Calu3 (cell line): ENCODE measurements at regions not wholly inside any gene's neighbourhood (a gene's known extent, or its start where the extent isn't known, plus 50 kb on each side); places are given as distances from the start of the nearest gene placed in this dataset.
A peak's percentile ranks its signal among the peaks of the same experiment; 100 is the strongest.

ENCODE experiments used
- BruUV-seq: library from RNA; stranded (reverse); fragments of 400-500 nt; replicated peaks from 2 replicates; lab custom pipeline; 2021; lab: Mats Ljungman, UMichigan
- CTCF ChIA-PET: fragments of 300-600 bp; sonication (Branson Sonifier 250); formaldehyde crosslinking; loops from one replicate; lab custom pipeline; 2022; ENCODE audit warnings: antibody characterized with exemption; lab: Charles Lee
- DNase-seq: peaks from one replicate; pipeline ENCODE4 v3.0.0; 2022
- H3K27ac Mint-ChIP-seq: one replicate; pipeline ENCODE4 v1.8.0; 2022; ENCODE audit warnings: mixed read lengths; ENCODE audit not compliant: unreplicated experiment
- H3K27me3 Mint-ChIP-seq: one replicate; pipeline ENCODE4 v1.8.0; 2022; ENCODE audit warnings: mixed read lengths; ENCODE audit not compliant: unreplicated experiment
- H3K36me3 Mint-ChIP-seq: one replicate; pipeline ENCODE4 v1.8.0; 2022; ENCODE audit warnings: mild to moderate bottlenecking, moderate library complexity, mixed read lengths; ENCODE audit not compliant: insufficient read depth, unreplicated experiment
- H3K4me1 Mint-ChIP-seq: one replicate; pipeline ENCODE4 v1.8.0; 2022; ENCODE audit warnings: mild to moderate bottlenecking, low read depth, mixed read lengths; ENCODE audit not compliant: unreplicated experiment
- H3K4me3 Mint-ChIP-seq: one replicate; pipeline ENCODE4 v1.8.0; 2022; ENCODE audit warnings: mild to moderate bottlenecking, low read depth, moderate library complexity, mixed read lengths; ENCODE audit not compliant: unreplicated experiment
- H3K9me3 Mint-ChIP-seq: one replicate; pipeline ENCODE4 v1.8.0; 2022; ENCODE audit warnings: low read depth, mixed read lengths; ENCODE audit not compliant: unreplicated experiment
- intact Hi-C: fragments of 100-400 bp; cut with micrococcal nuclease; formaldehyde crosslinking; loops from one replicate; pipeline ENCODE4 v1.10.0; 2022; ENCODE audit not compliant: unreplicated experiment
- TF ChIP-seq, protein P1 (sequence below): fragments of 200-600 bp; IDR thresholded peaks from one replicate; pipeline ENCODE4 v1.8.0; 2022; ENCODE audit warnings: antibody characterized with exemption; ENCODE audit not compliant: unreplicated experiment

DNA sequence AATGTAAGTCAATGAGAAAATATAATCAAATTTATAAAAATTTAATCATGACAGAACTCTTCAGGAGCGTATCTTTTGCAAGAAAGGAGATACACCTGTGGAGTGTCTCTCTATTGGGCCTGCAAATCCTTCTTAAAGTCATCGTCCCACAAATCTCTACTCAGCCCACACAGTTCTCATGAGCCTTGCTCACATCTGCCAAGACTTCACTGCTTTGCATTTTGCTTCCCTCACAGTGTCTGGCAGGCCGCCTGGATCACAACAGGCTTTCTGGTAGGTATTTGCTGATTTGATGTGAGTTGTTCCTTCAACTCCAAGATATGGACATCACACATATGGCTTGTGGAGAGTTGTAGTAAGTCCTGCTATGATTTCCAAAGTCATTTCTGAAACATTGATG, 183.1 kb upstream of the ARX start:
- no peak for DNase-seq
- intact Hi-C loops, result no loop called here
- CTCF ChIA-PET, result no interaction called here
- H3K36me3 Mint-ChIP-seq, result no peaks in the 10 kb centered on the region
- BruUV-seq, result no TSS peak
- H3K9me3 Mint-ChIP-seq, result no peaks in the 10 kb centered on the region
- no peak overlapping the region for H3K27ac Mint-ChIP-seq
- TF ChIP-seq, protein P1, sequence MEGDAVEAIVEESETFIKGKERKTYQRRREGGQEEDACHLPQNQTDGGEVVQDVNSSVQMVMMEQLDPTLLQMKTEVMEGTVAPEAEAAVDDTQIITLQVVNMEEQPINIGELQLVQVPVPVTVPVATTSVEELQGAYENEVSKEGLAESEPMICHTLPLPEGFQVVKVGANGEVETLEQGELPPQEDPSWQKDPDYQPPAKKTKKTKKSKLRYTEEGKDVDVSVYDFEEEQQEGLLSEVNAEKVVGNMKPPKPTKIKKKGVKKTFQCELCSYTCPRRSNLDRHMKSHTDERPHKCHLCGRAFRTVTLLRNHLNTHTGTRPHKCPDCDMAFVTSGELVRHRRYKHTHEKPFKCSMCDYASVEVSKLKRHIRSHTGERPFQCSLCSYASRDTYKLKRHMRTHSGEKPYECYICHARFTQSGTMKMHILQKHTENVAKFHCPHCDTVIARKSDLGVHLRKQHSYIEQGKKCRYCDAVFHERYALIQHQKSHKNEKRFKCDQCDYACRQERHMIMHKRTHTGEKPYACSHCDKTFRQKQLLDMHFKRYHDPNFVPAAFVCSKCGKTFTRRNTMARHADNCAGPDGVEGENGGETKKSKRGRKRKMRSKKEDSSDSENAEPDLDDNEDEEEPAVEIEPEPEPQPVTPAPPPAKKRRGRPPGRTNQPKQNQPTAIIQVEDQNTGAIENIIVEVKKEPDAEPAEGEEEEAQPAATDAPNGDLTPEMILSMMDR, result no peak
- no peak overlapping the region for H3K4me3 Mint-ChIP-seq
- no peaks in the 10 kb centered on the region for H3K4me1 Mint-ChIP-seq
- peaks cover 10% of the 10 kb centered on the region for H3K27me3 Mint-ChIP-seq

- Mint-ChIP-seq H3K9me3 (no peaks in the 10 kb centered on the region), H3K36me3 (no peaks in the 10 kb centered on the region), H3K27me3 (peaks cover 10% of the 10 kb centered on the region), H3K4me1 (no peaks in the 10 kb centered on the region), H3K4me3 (no peak overlapping the region), H3K27ac (no peak overlapping the region)
- CTCF ChIA-PET, result no interaction called here
- TF ChIP-seq, protein P1, result no peak
- no peak for DNase-seq
- intact Hi-C loops, result no loop called here
- BruUV-seq, result no TSS peak
Observed at GRCh38 chrX:25198253-25198652, 182.5 kb upstream of the ARX start.

DNA sequence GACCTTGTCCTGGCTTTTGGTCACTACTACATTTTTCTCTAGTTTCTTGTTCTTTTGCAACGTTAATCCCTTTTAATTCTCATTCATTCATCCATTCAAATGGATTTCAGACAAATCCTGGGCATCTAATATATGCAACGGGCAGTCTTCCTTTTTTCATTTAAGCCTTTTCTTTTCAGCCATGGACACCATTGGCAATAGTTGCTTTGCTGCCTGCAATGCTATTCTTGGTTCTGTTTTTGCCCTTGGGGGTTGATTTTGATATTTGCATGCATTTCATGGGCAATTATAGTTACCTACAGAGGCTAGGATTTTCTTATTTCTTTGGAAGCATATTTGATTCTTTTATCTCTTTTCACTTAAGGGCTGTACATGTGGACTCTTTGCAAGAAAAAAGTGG, 180.5 kb upstream of the ARX start:
- no peak for DNase-seq
- no TSS peak for BruUV-seq
- no peaks in the 10 kb centered on the region for H3K4me1 Mint-ChIP-seq
- H3K36me3 Mint-ChIP-seq, result no peaks in the 10 kb centered on the region
- H3K27me3 Mint-ChIP-seq, result peaks cover 10% of the 10 kb centered on the region
- no peaks in the 10 kb centered on the region for H3K9me3 Mint-ChIP-seq
- H3K27ac Mint-ChIP-seq, result no peak overlapping the region
- intact Hi-C loops, result no loop called here
- TF ChIP-seq, protein P1, result no peak
- CTCF ChIA-PET, result no interaction called here
- H3K4me3 Mint-ChIP-seq, result no peak overlapping the region

- Mint-ChIP-seq H3K27ac (no peak overlapping the region), H3K4me1 (no peaks in the 10 kb centered on the region), H3K36me3 (no peaks in the 10 kb centered on the region), H3K9me3 (peaks cover 4% of the 10 kb centered on the region), H3K4me3 (no peak overlapping the region), H3K27me3 (peaks cover 18% of the 10 kb centered on the region)
- no peak for DNase-seq
- CTCF ChIA-PET, result no interaction called here
- BruUV-seq, result no TSS peak
- intact Hi-C loops, result no loop called here
- TF ChIP-seq, protein P1, result peak; percentile 23
Observed at GRCh38 chrX:25191403-25191802, 175.6 kb upstream of the ARX start.
